ENCODE measurements at regions not wholly inside any gene's neighbourhood (a gene's known extent, or its start where the extent isn't known, plus 50 kb on each side); places are given as distances from the start of the nearest gene placed in this dataset.
"Not testable (repeated sequence)": the region's sequence is repeated elsewhere in the genome, so short reads cannot be mapped to it uniquely, and the experiment has no call there.

- no peak for FAIRE-seq
Measured at GRCh38 chr11:87967459-87967858, 207.8 kb downstream of the RAB38 start.

GRCh38 chr11:87966694-87967093 lies 208.5 kb downstream of the RAB38 start:
- FAIRE-seq: no peak

GRCh38 chr11:87966216-87966615 lies 209.0 kb downstream of the RAB38 start:
- no peak for FAIRE-seq

- FAIRE-seq: no peak
Measured at GRCh38 chr11:87961606-87962005, 213.6 kb downstream of the RAB38 start.

- FAIRE-seq: no peak
Measured at GRCh38 chr11:87957961-87958360, 217.3 kb downstream of the RAB38 start.

GRCh38 chr11:87954476-87954875 lies 220.8 kb downstream of the RAB38 start:
- no peak for FAIRE-seq

GRCh38 chr11:87942786-87943185 lies 232.5 kb downstream of the RAB38 start:
- no peak for FAIRE-seq

GRCh38 chr11:87934182-87934581 lies 241.1 kb downstream of the RAB38 start:
- no peak for FAIRE-seq

- FAIRE-seq: no peak
Measured at GRCh38 chr11:87926250-87926970, 248.8 kb downstream of the RAB38 start.

GRCh38 chr11:87924125-87924524 lies 251.1 kb downstream of the RAB38 start:
- FAIRE-seq: no peak

- no peak for FAIRE-seq
Measured at GRCh38 chr11:87917111-87917510, 258.1 kb downstream of the RAB38 start.

- FAIRE-seq: no peak
Measured at GRCh38 chr11:87909178-87909577, 266.1 kb downstream of the RAB38 start.

GRCh38 chr11:87908086-87908485 lies 267.2 kb downstream of the RAB38 start:
- no peak for FAIRE-seq

GRCh38 chr11:87903345-87903744 lies 271.9 kb downstream of the RAB38 start:
- no peak for FAIRE-seq

GRCh38 chr11:87901341-87901740 lies 273.9 kb downstream of the RAB38 start:
- FAIRE-seq: no peak

GRCh38 chr11:87897921-87898320 lies 277.3 kb downstream of the RAB38 start:
- no peak for FAIRE-seq

GRCh38 chr11:87897071-87897470 lies 278.2 kb downstream of the RAB38 start:
- FAIRE-seq: no peak

- no peak for FAIRE-seq
Measured at GRCh38 chr11:87894961-87895360, 280.3 kb downstream of the RAB38 start.

GRCh38 chr11:87892291-87892690 lies 283.0 kb downstream of the RAB38 start:
- no peak for FAIRE-seq

- FAIRE-seq: no peak
Measured at GRCh38 chr11:87889126-87889525, 286.1 kb downstream of the RAB38 start.

- not testable (repeated sequence) for FAIRE-seq
Measured at GRCh38 chr11:87885084-87885483, 290.2 kb downstream of the RAB38 start.

- FAIRE-seq: no peak
Measured at GRCh38 chr11:87879118-87879517, 296.1 kb downstream of the RAB38 start.

- no peak for FAIRE-seq
Measured at GRCh38 chr11:87878373-87878825, 296.8 kb downstream of the RAB38 start.

GRCh38 chr11:87871056-87871455 lies 304.2 kb downstream of the RAB38 start:
- no peak for FAIRE-seq

- no peak for FAIRE-seq
Measured at GRCh38 chr11:87870086-87870485, 305.2 kb downstream of the RAB38 start.

All from G401.6 (cell line).